ENCODE measurements at regions not wholly inside any gene's neighbourhood (a gene's known extent, or its start where the extent isn't known, plus 50 kb on each side); places are given as distances from the start of the nearest gene placed in this dataset.
A peak's percentile ranks its signal among the peaks of the same experiment; 100 is the strongest.
"Not testable (repeated sequence)": the region's sequence is repeated elsewhere in the genome, so short reads cannot be mapped to it uniquely, and the experiment has no call there.

GRCh38 chr14:106419376-106419965 is 893.1 kb downstream of the TMEM121 start:
- no peak for DNase-seq (ENCODE audit: low spot score)
- no peak for TF ChIP-seq CTCF (IDR thresholded peaks at IDR 0.05; ENCODE audit: extremely low read depth, missing control alignments)

- peak; percentile 94 for TF ChIP-seq CTCF (IDR thresholded peaks at IDR 0.05; ENCODE audit: extremely low read depth, missing control alignments)
- DNase-seq (ENCODE audit: low spot score), result not testable (repeated sequence)
Measured at GRCh38 chr14:106421431-106422033, 895.1 kb downstream of the TMEM121 start.

- DNase-seq (ENCODE audit: low spot score), result no peak
- no peak for TF ChIP-seq CTCF (IDR thresholded peaks at IDR 0.05; ENCODE audit: extremely low read depth, missing control alignments)
Measured at GRCh38 chr14:106422066-106422465, 895.7 kb downstream of the TMEM121 start.

- not testable (repeated sequence) for DNase-seq (ENCODE audit: low spot score)
Measured at GRCh38 chr14:106425150-106425549, 898.8 kb downstream of the TMEM121 start.

GRCh38 chr14:106436310-106436905 is 910.0 kb downstream of the TMEM121 start:
- DNase-seq (ENCODE audit: low spot score), result no peak
- peak; percentile 46 for TF ChIP-seq CTCF (IDR thresholded peaks at IDR 0.05; ENCODE audit: extremely low read depth, missing control alignments)

- peak; percentile 28 for TF ChIP-seq CTCF (IDR thresholded peaks at IDR 0.05; ENCODE audit: extremely low read depth, missing control alignments)
- peak; percentile 32 for DNase-seq (ENCODE audit: low spot score)
Measured at GRCh38 chr14:106442857-106443256, 916.5 kb downstream of the TMEM121 start.

GRCh38 chr14:106455026-106455425 is 928.6 kb downstream of the TMEM121 start:
- no peak for DNase-seq (ENCODE audit: low spot score)
- TF ChIP-seq CTCF (IDR thresholded peaks at IDR 0.05; ENCODE audit: extremely low read depth, missing control alignments), result no peak

All from GM20000 (cell line).